Esophagus muscularis mucosa (tissue), 3 donors: ENCODE measurements at regions not wholly inside any gene's neighbourhood (a gene's known extent, or its start where the extent isn't known, plus 50 kb on each side); places are given as distances from the start of the nearest gene placed in this dataset.

ENCODE experiments used
- CTCF ChIP-seq, 3 experiments: fragments of 200-600 bp in 2 of 3; fragments of 450-650 bp in 1 of 3; sonication (generic) in 2 of 3; IDR thresholded peaks; one replicate each; pipeline ENCODE4 v1.5.1; 2017 to 2019; ENCODE audit warnings: antibody characterized with exemption in 3 of 3, mild to moderate bottlenecking in 2 of 3, moderate library complexity in 1 of 3
- POLR2A ChIP-seq: fragments of 450-650 bp; IDR thresholded peaks from one replicate; pipeline ENCODE4 v1.6.1; 2017; ENCODE audit warnings: antibody characterized with exemption, moderate library complexity, mild to moderate bottlenecking, low read depth
- POLR2AphosphoS5 ChIP-seq, 2 donors: sonication (generic); formaldehyde crosslinking; IDR thresholded peaks; one replicate each; pipeline ENCODE4 v1.6.1; 2017; ENCODE audit warnings: antibody characterized with exemption in 2 of 2

- no peak for TF ChIP-seq POLR2AphosphoS5 (IDR thresholded peaks at IDR 0.05)
- TF ChIP-seq POLR2A = no peak
- no peak for TF ChIP-seq CTCF (IDR thresholded peaks at IDR 0.05)
Measured at GRCh38 chr13:67867206-67867605, 637.1 kb upstream of the PCDH9 start.
